SK-N-SH (cell line): ENCODE measurements at regions not wholly inside any gene's neighbourhood (a gene's known extent, or its start where the extent isn't known, plus 50 kb on each side); places are given as distances from the start of the nearest gene placed in this dataset.

Source experiments
- CTCF ChIA-PET: fragments of 300-600, 350-600 bp; formaldehyde crosslinking; extraction: SDS; loops from one replicate; lab custom pipeline; 2021; lab: Yijun Ruan, JAX
- POLR2A ChIA-PET: fragments of 350-600 bp; sonication (Branson Sonifier 250); formaldehyde crosslinking; extraction: SDS; loops from one replicate; lab custom pipeline; 2020; ENCODE audit warnings: antibody characterized with exemption, inconsistent platforms; lab: Yijun Ruan, JAX
- DNase-seq: peaks from one replicate; pipeline ENCODE4 v3.0.0; 2012
- H2AFZ ChIP-seq: fragments of 200-600 bp; sonication (generic); 2 replicates; pipeline ENCODE4 v1.8.1; 2016; ENCODE audit warnings: antibody characterized with exemption, mild to moderate bottlenecking, low read depth
- H3F3A ChIP-seq: fragments of 200-600 bp; sonication (generic); replicated peaks from 2 replicates; pipeline ENCODE3; 2016; ENCODE audit warnings: antibody characterized with exemption, mild to moderate bottlenecking; ENCODE audit not compliant: insufficient read depth
- H3K27ac ChIP-seq, 2 experiments: fragments of 200-500 bp in 1 of 2; fragments of 200-600 bp in 1 of 2; sonication (Bioruptor generic) in 1 of 2; sonication (generic), shearing (Covaris generic) in 1 of 2; 2 replicates each; pipeline versions ENCODE4 v1.5.1 to v1.6.1; 2014 to 2016; ENCODE audit warnings: low read depth in 2 of 2, inconsistent platforms in 1 of 2, low read length in 1 of 2, mild to moderate bottlenecking in 1 of 2, mixed read lengths in 1 of 2
- H3K27me3 ChIP-seq: fragments of 200-600 bp; sonication (generic), shearing (Covaris generic); 2 replicates; pipeline ENCODE4 v1.6.1; 2016; ENCODE audit warnings: mixed run types; ENCODE audit not compliant: insufficient read depth
- H3K36me3 ChIP-seq, 2 experiments: fragments of 200-500 bp in 1 of 2; fragments of 200-600 bp in 1 of 2; sonication (Bioruptor generic) in 1 of 2; sonication (generic) in 1 of 2; replicated peaks in 1 of 2; 2 replicates each; pipeline versions ENCODE3 to v1.5.1; 2014 to 2016; ENCODE audit warnings: low read length in 1 of 2, mild to moderate bottlenecking in 1 of 2; ENCODE audit not compliant: insufficient read depth in 2 of 2, control insufficient read depth in 1 of 2
- H3K4me1 ChIP-seq, 2 experiments: fragments of 200-500 bp in 1 of 2; fragments of 200-600 bp in 1 of 2; sonication (Bioruptor generic) in 1 of 2; sonication (generic), shearing (Covaris generic) in 1 of 2; 2 replicates each; pipeline versions ENCODE4 v1.5.1 to v1.6.1; 2014 to 2016; ENCODE audit warnings: low read depth in 1 of 2, low read length in 1 of 2, mixed run types in 1 of 2; ENCODE audit not compliant: insufficient read depth in 2 of 2, control insufficient read depth in 1 of 2
- H3K4me2 ChIP-seq: fragments of 200-600 bp; sonication (generic), shearing (Covaris generic); 2 replicates; pipeline ENCODE4 v1.6.1; 2017; ENCODE audit warnings: mixed run types
- H3K4me3 ChIP-seq, 2 experiments: fragments of 200-500 bp in 1 of 2; fragments of 200-600 bp in 1 of 2; sonication (Bioruptor generic) in 1 of 2; sonication (generic), shearing (Covaris generic) in 1 of 2; 2 replicates each; pipeline versions ENCODE4 v1.5.1 to v1.8.1; 2014 to 2016; ENCODE audit warnings: low read depth in 2 of 2, inconsistent platforms in 1 of 2, low read length in 1 of 2, mild to moderate bottlenecking in 1 of 2, mixed read lengths in 1 of 2, moderate library complexity in 1 of 2
- H3K79me2 ChIP-seq: fragments of 200-600 bp; sonication (generic); 2 replicates; pipeline ENCODE4 v1.8.1; 2017; ENCODE audit warnings: mild to moderate bottlenecking; ENCODE audit not compliant: insufficient read depth
- H3K9ac ChIP-seq: fragments of 200-600 bp; sonication (generic); 2 replicates; pipeline ENCODE4 v1.6.1; 2017; ENCODE audit warnings: mixed run types
- H3K9me2 ChIP-seq: fragments of 200-600 bp; sonication (generic); 2 replicates; pipeline ENCODE4 v1.6.1; 2017; ENCODE audit warnings: mixed run types
- H3K9me3 ChIP-seq: fragments of 200-600 bp; sonication (generic); 2 replicates; pipeline ENCODE4 v1.6.1; 2017; ENCODE audit warnings: mixed run types, mild to moderate bottlenecking, moderate library complexity
- H4K20me1 ChIP-seq: fragments of 200-600 bp; sonication (generic); 2 replicates; pipeline ENCODE4 v1.6.1; 2017; ENCODE audit warnings: mild to moderate bottlenecking, mixed run types; ENCODE audit not compliant: insufficient read depth
- CHD2 ChIP-seq: fragments of 150-350 bp; IDR thresholded peaks from 2 replicates; pipeline ENCODE4 v1.6.1; 2018; ENCODE audit warnings: low read length; ENCODE audit not compliant: partially characterized antibody
- CTCF ChIP-seq: fragments of 200-600 bp; sonication (generic); IDR thresholded peaks from 2 replicates; pipeline ENCODE4 v1.6.1; 2017; ENCODE audit warnings: antibody characterized with exemption, mild to moderate bottlenecking, moderate library complexity
- FOSL2 ChIP-seq: IDR thresholded peaks from 2 replicates; pipeline ENCODE4 v1.4.0; 2012; ENCODE audit warnings: low read depth, mild to moderate bottlenecking, moderate library complexity, borderline replicate concordance
- FOXM1 ChIP-seq: IDR thresholded peaks from 2 replicates; pipeline ENCODE4 v1.4.0; 2012; ENCODE audit warnings: low read depth, mild to moderate bottlenecking
- PBX3 ChIP-seq: IDR thresholded peaks from 2 replicates; pipeline ENCODE4; 2012
- POLR2AphosphoS5 ChIP-seq: IDR thresholded peaks from 2 replicates; pipeline ENCODE4 v1.6.1; 2012; ENCODE audit warnings: low read depth, low read length
- RAD21 ChIP-seq: IDR thresholded peaks from 2 replicates; pipeline ENCODE4 v1.6.1; 2012; ENCODE audit warnings: mild to moderate bottlenecking, low read length
- REST ChIP-seq: IDR thresholded peaks from 2 replicates; pipeline ENCODE4 v1.6.1; 2012; ENCODE audit warnings: mild to moderate bottlenecking, low read depth, low read length, moderate library complexity
- RXRA ChIP-seq: IDR thresholded peaks from 2 replicates; pipeline ENCODE4 v1.4.0; 2012; ENCODE audit warnings: low read depth, mild to moderate bottlenecking, borderline replicate concordance
- SMC3 ChIP-seq: IDR thresholded peaks from 2 replicates; pipeline ENCODE4 v1.6.1; 2012; ENCODE audit warnings: low read depth, low read length, improper control_type of control experiment
- TCF12 ChIP-seq: IDR thresholded peaks from 2 replicates; pipeline ENCODE4 v1.4.0; 2012
- ZBTB33 ChIP-seq: IDR thresholded peaks from 2 replicates; pipeline ENCODE4 v1.4.0; 2012; ENCODE audit warnings: low read depth, borderline replicate concordance
- WGBS: methylation state at CpG from one replicate; pipeline ENCODE4 v1.1.6; 2017; ENCODE audit warnings: low lambda C conversion rate; 5-methylcytosine and 5-hydroxymethylcytosine counted together

- Histone ChIP-seq H3K4me1 (no peaks in the 10 kb centered on the region), H3K27me3 (no peaks in the 10 kb centered on the region), H3K79me2 (no peaks in the 10 kb centered on the region), H2AFZ (no peak overlapping the region), H3K9me3 (no peaks in the 10 kb centered on the region), H3K4me2 (no peak overlapping the region), H3K36me3 (no peaks in the 10 kb centered on the region), H3K9ac (no peak overlapping the region), H3K4me3 (no peak overlapping the region)
- POLR2A ChIA-PET, result no interaction called here
- no peak for TF ChIP-seq RXRA
- TF ChIP-seq CTCF, result 0 out of 2 replicates have a peak, but pooled peaks have one; percentile 34
- peak; percentile 21; the same call in 1 of the 2 replicates for TF ChIP-seq SMC3
- TF ChIP-seq RAD21, result peak; percentile 65
- no peak for TF ChIP-seq REST
- TF ChIP-seq, all 33 proteins: peak for 3
- CTCF ChIA-PET, result interaction anchor here (1.1 to 1.6 kb wide), 3 partner anchors 14 to 367 kb away, joined by 3 to 10 read pairs (median 9); no protein-coding TSS in a partner anchor
- H4K20me1 ChIP-seq, result no peaks in the 10 kb centered on the region
- DNase-seq, result no peak
- no peak overlapping the region for H3K27ac ChIP-seq
- no peaks in the 10 kb centered on the region for H3K9me2 ChIP-seq
- no peaks in the 10 kb centered on the region for H3F3A ChIP-seq
Observed at GRCh38 chr21:31566064-31566463, 93.4 kb upstream of the SOD1 start.

- Histone ChIP-seq H3K4me3 (no peak overlapping the region), H3K9me3 (no peaks in the 10 kb centered on the region)
- no peak for DNase-seq
- TF ChIP-seq PBX3 (peak; percentile 25; the same call in 1 of the 2 replicates), FOSL2 (peak; percentile 35; the same call in 1 of the 2 replicates), FOXM1 (no peak), CHD2 (no peak), REST (no peak), TCF12 (no peak), ZBTB33 (no peak), POLR2AphosphoS5 (no peak)
- TF ChIP-seq, all 33 proteins: peak for 2
- Histone ChIP-seq H3K4me2 (no peak overlapping the region), H3K9me2 (no peaks in the 10 kb centered on the region), H3K4me1 (peaks cover 0 to 10% of the 10 kb centered on the region in 2 experiments; a peak in 1 of 4 replicates), H3K27me3 (no peaks in the 10 kb centered on the region), H3K9ac (no peak overlapping the region), H4K20me1 (no peaks in the 10 kb centered on the region), H2AFZ (no peak overlapping the region), H3K36me3 (no peaks in the 10 kb centered on the region), H3K27ac (no peak overlapping the region), H3F3A (no peaks in the 10 kb centered on the region), H3K79me2 (no peaks in the 10 kb centered on the region)
- POLR2A ChIA-PET, result no interaction called here
- WGBS, result 60% methylated on average over 9 of the region's 9 CpGs
- CTCF ChIA-PET, result interaction anchor here (1.3 kb wide), 1 partner anchor 40 kb away, joined by 3 read pairs; no protein-coding TSS in a partner anchor
Observed at GRCh38 chr21:31564439-31564838, 95.1 kb upstream of the SOD1 start.
